GM18498 (cell line): ENCODE measurements at regions not wholly inside any gene's neighbourhood (a gene's known extent, or its start where the extent isn't known, plus 50 kb on each side); places are given as distances from the start of the nearest gene placed in this dataset.

Source experiments
- ATAC-seq: cut with Tn5 transposase; IDR thresholded peaks from one replicate; pipeline ENCODE4 v1.9.1; 2021; ENCODE audit warnings: mild to moderate bottlenecking, moderate library complexity; ENCODE audit not compliant: unreplicated experiment

- ATAC-seq: no peak
Measured at GRCh38 chr6:141035312-141036200, 1097.2 kb upstream of the GJE1 start.

- no peak for ATAC-seq
Measured at GRCh38 chr6:141033101-141033500, 1099.6 kb upstream of the GJE1 start.

GRCh38 chr6:141029908-141030307, 1102.8 kb upstream of the GJE1 start:
- ATAC-seq: no peak

GRCh38 chr6:141028791-141029280, 1103.9 kb upstream of the GJE1 start:
- no peak for ATAC-seq

- ATAC-seq: no peak
Measured at GRCh38 chr6:141026504-141026903, 1106.2 kb upstream of the GJE1 start.

GRCh38 chr6:141024526-141024925, 1108.2 kb upstream of the GJE1 start:
- ATAC-seq: no peak

GRCh38 chr6:141017941-141018340, 1114.8 kb upstream of the GJE1 start:
- no peak for ATAC-seq

- ATAC-seq: no peak
Measured at GRCh38 chr6:141000917-141001316, 1131.8 kb upstream of the GJE1 start.

GRCh38 chr6:140993515-140993914, 1139.2 kb upstream of the GJE1 start:
- ATAC-seq: no peak

- ATAC-seq: no peak
Measured at GRCh38 chr6:140992678-140993077, 1140.0 kb upstream of the GJE1 start.

- no peak for ATAC-seq
Measured at GRCh38 chr6:140988780-140989179, 1143.9 kb upstream of the GJE1 start.

- ATAC-seq: no peak
Measured at GRCh38 chr6:140987364-140988155, 1145.2 kb upstream of the GJE1 start.

- no peak for ATAC-seq
Measured at GRCh38 chr6:140985679-140986275, 1146.9 kb upstream of the GJE1 start.

- no peak for ATAC-seq
Measured at GRCh38 chr6:140980265-140980887, 1152.3 kb upstream of the GJE1 start.

- no peak for ATAC-seq
Measured at GRCh38 chr6:140979642-140980091, 1153.1 kb upstream of the GJE1 start.

GRCh38 chr6:140977403-140977802, 1155.3 kb upstream of the GJE1 start:
- no peak for ATAC-seq

- ATAC-seq: no peak
Measured at GRCh38 chr6:140976806-140977205, 1155.9 kb upstream of the GJE1 start.

- ATAC-seq: no peak
Measured at GRCh38 chr6:140970485-140970884, 1162.2 kb upstream of the GJE1 start.

GRCh38 chr6:140968062-140968461, 1164.7 kb upstream of the GJE1 start:
- no peak for ATAC-seq

- no peak for ATAC-seq
Measured at GRCh38 chr6:140966676-140967075, 1166.0 kb upstream of the GJE1 start.

- ATAC-seq: no peak
Measured at GRCh38 chr6:140960566-140960965, 1172.2 kb upstream of the GJE1 start.
